CD4-positive, alpha-beta memory T cell (primary cell): ENCODE measurements at regions not wholly inside any gene's neighbourhood (a gene's known extent, or its start where the extent isn't known, plus 50 kb on each side); places are given as distances from the start of the nearest gene placed in this dataset.
"Not testable (repeated sequence)": the region's sequence is repeated elsewhere in the genome, so short reads cannot be mapped to it uniquely, and the experiment has no call there.

Experiments used
- CTCF ChIA-PET: fragments of 350-600 bp; sonication (Branson Sonifier 250); formaldehyde crosslinking; loops from one replicate; lab custom pipeline; 2021; ENCODE audit warnings: inconsistent platforms; ENCODE audit not compliant: partially characterized antibody; lab: Charles Lee
- POLR2A ChIA-PET: fragments of 350-600 bp; sonication (Branson Sonifier 250); formaldehyde crosslinking; loops from one replicate; lab custom pipeline; 2021; ENCODE audit not compliant: partially characterized antibody; lab: Charles Lee
- DNase-seq, 5 donors: peaks; one replicate each; pipeline versions ENCODE4 v3.0.0 to v3.0.0-alpha.2; 2020 to 2022; ENCODE audit warnings: mixed read lengths in 1 of 5
- H3K27ac ChIP-seq: one replicate; pipeline ENCODE4 v1.7.0; 2013; ENCODE audit warnings: low read depth, low read length
- H3K27me3 ChIP-seq: 2 replicates; pipeline ENCODE4 v1.7.0; 2013; ENCODE audit warnings: mild to moderate bottlenecking, low read length, moderate library complexity; ENCODE audit not compliant: insufficient read depth
- H3K36me3 ChIP-seq: 2 replicates; pipeline ENCODE4 v1.7.0; 2013; ENCODE audit warnings: mild to moderate bottlenecking, low read length, moderate library complexity; ENCODE audit not compliant: insufficient read depth
- H3K4me1 ChIP-seq: 2 replicates; pipeline ENCODE4 v1.7.0; 2013; ENCODE audit warnings: mild to moderate bottlenecking, low read length, moderate library complexity; ENCODE audit not compliant: insufficient read depth
- H3K4me3 ChIP-seq, 2 donors: one replicate each; pipeline ENCODE4 v1.7.0; 2013; ENCODE audit warnings: low read length in 2 of 2, mild to moderate bottlenecking in 1 of 2
- H3K9me3 ChIP-seq, 2 donors: one replicate each; pipeline ENCODE4 v1.7.0; 2013; ENCODE audit warnings: low read length in 2 of 2, control low read depth in 1 of 2; ENCODE audit not compliant: control insufficient read depth in 1 of 2
- H3K27ac Mint-ChIP-seq, 7 donors: one replicate each; pipeline ENCODE4 v1.8.0; 2020 to 2021; ENCODE audit warnings: mixed read lengths in 7 of 7, mild to moderate bottlenecking in 6 of 7, inconsistent platforms in 3 of 7, moderate library complexity in 3 of 7
- H3K27me3 Mint-ChIP-seq, 2 donors: one replicate each; pipeline ENCODE4 v1.8.0; 2020 to 2021; ENCODE audit warnings: mixed read lengths in 2 of 2
- H3K36me3 Mint-ChIP-seq, 2 donors: one replicate each; pipeline ENCODE4 v1.8.0; 2020 to 2021; ENCODE audit warnings: mixed read lengths in 2 of 2, inconsistent platforms in 1 of 2, mild to moderate bottlenecking in 1 of 2
- H3K4me1 Mint-ChIP-seq, 4 donors: one replicate each; pipeline ENCODE4 v1.8.0; 2020 to 2021; ENCODE audit warnings: mixed read lengths in 4 of 4, mild to moderate bottlenecking in 1 of 4
- H3K4me3 Mint-ChIP-seq, 8 donors: one replicate each; pipeline ENCODE4 v1.8.0; 2020 to 2021; ENCODE audit warnings: mixed read lengths in 8 of 8, mild to moderate bottlenecking in 7 of 8, moderate library complexity in 6 of 8, inconsistent platforms in 3 of 8
- H3K9me3 Mint-ChIP-seq, 8 donors: one replicate each; pipeline ENCODE4 v1.8.0; 2020 to 2021; ENCODE audit warnings: mixed read lengths in 8 of 8, mild to moderate bottlenecking in 5 of 8, inconsistent platforms in 3 of 8, moderate library complexity in 1 of 8
- intact Hi-C: fragments of 100-400 bp; cut with micrococcal nuclease; formaldehyde crosslinking; loops from one replicate; pipeline ENCODE4 v1.15.1; 2023

DNA sequence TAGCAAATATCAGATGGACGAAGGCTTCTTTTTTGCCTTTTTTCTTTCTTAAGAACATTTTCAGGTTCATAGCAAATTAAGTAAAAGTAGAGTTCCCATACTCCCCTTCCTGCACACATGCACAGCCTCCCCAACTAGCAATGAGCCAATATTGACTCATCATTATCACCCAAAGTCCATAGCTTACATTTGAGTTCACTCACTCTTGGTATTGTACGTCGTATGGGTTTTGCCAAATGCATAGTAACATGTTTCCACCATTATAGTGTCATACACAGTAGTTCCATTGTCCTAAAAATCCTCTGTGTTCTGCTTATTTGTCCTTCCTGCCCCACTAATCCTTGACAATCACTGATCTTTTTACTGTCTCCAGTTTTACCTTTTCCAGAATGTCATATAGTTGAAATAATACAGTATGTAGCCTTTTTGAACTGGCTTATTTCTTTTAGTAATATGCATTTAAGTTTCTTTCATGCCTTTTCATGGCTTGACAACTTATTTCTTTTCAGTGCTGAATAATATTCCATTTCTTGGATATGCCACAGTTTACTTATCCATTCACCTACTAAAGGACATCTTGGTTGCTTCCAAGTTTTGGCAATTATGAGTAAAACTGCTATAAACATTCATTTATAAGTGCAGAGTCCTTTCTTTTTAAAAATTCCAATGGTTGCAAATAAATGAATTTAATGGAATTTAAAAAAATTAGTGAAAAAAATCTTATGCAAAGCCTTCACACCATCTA is 242.1 kb downstream of the ISL1 start:
- Histone ChIP-seq H3K4me3 (no peak overlapping the region), H3K36me3 (no peaks in the 10 kb centered on the region), H3K9me3 (no peaks in the 10 kb centered on the region), H3K27ac (no peak overlapping the region), H3K27me3 (no peaks in the 10 kb centered on the region), H3K4me1 (no peaks in the 10 kb centered on the region)
- Mint-ChIP-seq H3K9me3 (peaks cover 0 to 20% (median 8%) of the 10 kb centered on the region in 8 donors), H3K4me3 (no peak overlapping the region), H3K27ac (no peak overlapping the region), H3K36me3 (no peaks in the 10 kb centered on the region), H3K27me3 (no peaks in the 10 kb centered on the region), H3K4me1 (no peaks in the 10 kb centered on the region)
- CTCF ChIA-PET, result no interaction called here
- no peak for DNase-seq
- intact Hi-C loops, result no loop called here
- POLR2A ChIA-PET, result no interaction called here

DNA sequence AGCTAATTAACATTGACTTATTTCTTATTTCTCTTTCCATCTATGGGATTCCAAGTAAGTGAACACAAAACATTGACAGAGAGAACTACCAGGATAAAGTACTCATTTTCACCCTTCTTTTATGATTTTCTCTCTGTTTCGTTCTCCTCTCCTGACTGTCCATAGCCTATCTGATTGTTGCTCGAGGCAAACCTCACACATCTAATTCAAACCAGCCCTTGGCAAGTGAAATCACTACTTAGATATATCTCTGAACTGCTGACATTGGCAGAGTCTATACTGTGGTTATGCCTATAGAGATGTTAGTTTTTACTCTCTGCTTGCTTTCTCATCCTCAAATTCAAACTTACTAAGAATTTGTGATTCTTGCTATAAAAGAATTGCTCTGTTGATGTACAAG is 248.8 kb downstream of the ISL1 start:
- no peaks in the 10 kb centered on the region for H3K36me3 ChIP-seq
- POLR2A ChIA-PET, result no interaction called here
- Mint-ChIP-seq H3K4me1 (no peaks in the 10 kb centered on the region), H3K9me3 (peaks cover 5 to 18% (median 11%) of the 10 kb centered on the region in 8 donors), H3K36me3 (no peaks in the 10 kb centered on the region), H3K27ac (no peak overlapping the region), H3K27me3 (no peaks in the 10 kb centered on the region), H3K4me3 (no peak overlapping the region)
- H3K4me1 ChIP-seq, result no peaks in the 10 kb centered on the region
- CTCF ChIA-PET, result no interaction called here
- DNase-seq, result no peak
- H3K9me3 ChIP-seq, result no peaks in the 10 kb centered on the region
- intact Hi-C loops, result no loop called here
- no peak overlapping the region for H3K4me3 ChIP-seq
- no peaks in the 10 kb centered on the region for H3K27me3 ChIP-seq
- no peak overlapping the region for H3K27ac ChIP-seq

DNA sequence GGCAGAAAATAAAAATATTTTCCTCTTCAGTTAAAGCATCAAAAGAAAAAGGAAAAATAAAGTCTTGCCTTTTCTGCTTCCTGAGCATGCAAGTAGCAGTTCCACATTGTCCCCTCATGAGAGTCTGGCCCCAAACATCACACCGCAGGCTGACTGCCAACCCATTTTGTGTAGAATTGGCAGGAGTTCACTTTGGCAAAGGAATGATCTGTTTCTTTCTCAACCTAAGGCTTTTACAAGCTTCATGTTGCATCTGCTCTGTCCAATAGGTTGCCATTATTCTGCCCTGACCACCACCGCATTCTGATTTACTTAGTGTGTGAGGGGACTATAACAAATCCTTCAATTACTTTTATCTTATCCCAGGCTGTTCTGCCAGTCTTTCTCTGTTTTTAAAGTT is 249.5 kb downstream of the ISL1 start:
- Histone ChIP-seq H3K27me3 (no peaks in the 10 kb centered on the region), H3K4me3 (no peak overlapping the region), H3K27ac (no peak overlapping the region), H3K36me3 (no peaks in the 10 kb centered on the region), H3K9me3 (no peaks in the 10 kb centered on the region), H3K4me1 (no peaks in the 10 kb centered on the region)
- Mint-ChIP-seq H3K27ac (no peak overlapping the region), H3K27me3 (no peaks in the 10 kb centered on the region), H3K4me3 (no peak overlapping the region), H3K9me3 (peaks cover 5 to 19% (median 12%) of the 10 kb centered on the region in 8 donors), H3K36me3 (no peaks in the 10 kb centered on the region), H3K4me1 (no peaks in the 10 kb centered on the region)
- no peak for DNase-seq
- CTCF ChIA-PET, result no interaction called here
- intact Hi-C loops, result no loop called here
- POLR2A ChIA-PET, result no interaction called here

DNA sequence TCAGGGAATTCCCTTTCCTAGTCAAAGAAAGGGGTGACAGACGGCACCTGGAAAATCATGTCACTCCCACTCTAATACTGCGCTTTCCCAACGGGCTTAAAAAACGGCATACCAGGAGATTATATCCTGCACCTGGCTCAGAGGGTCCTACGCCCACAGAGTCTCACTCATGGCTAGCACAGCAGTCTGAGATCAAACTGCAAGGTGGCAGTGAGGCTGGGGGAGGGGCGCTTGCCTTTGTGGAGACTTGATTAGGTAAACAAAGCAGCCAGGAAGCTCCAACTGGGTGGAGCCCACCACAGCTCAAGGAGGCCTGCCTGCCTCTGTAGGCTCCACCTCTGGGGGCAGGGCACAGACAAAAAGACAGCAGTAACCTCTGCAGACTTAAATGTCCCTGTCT is 253.7 kb downstream of the ISL1 start:
- H3K27me3 ChIP-seq, H3K27ac Mint-ChIP-seq, CTCF ChIA-PET, H3K4me3 ChIP-seq, H3K4me1 Mint-ChIP-seq, H3K4me3 Mint-ChIP-seq, DNase-seq, H3K27ac ChIP-seq, H3K4me1 ChIP-seq, H3K9me3 ChIP-seq, H3K36me3 ChIP-seq, H3K27me3 Mint-ChIP-seq, POLR2A ChIA-PET, intact Hi-C loops, H3K36me3 Mint-ChIP-seq: not testable (repeated sequence)
- peaks cover 6 to 18% (median 12%) of the 10 kb centered on the region in 8 donors for H3K9me3 Mint-ChIP-seq

DNA sequence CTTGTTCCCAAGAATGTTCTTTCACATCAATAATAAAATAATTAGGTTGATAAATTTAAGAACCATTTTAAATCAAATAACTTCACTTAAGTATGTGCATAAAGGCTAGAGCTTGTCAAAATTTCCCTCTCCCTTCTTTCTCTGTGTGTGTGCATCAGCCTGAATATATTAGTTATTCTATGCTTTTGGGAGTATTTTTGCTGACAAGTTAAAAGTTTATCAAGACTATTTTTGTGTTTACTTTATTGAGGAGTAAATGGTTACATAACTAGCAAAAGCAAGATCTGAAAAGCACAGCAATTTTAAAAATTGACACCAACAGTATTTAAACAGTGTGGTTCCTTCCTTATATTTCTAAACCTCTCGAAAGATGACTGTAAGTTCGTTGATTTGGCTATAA is 261.7 kb downstream of the ISL1 start:
- peaks cover under 1 to 10% (median 2%) of the 10 kb centered on the region in 8 donors for H3K9me3 Mint-ChIP-seq
- H3K27ac Mint-ChIP-seq, result no peak overlapping the region
- Histone ChIP-seq H3K9me3 (peaks cover 0 to 2% of the 10 kb centered on the region in 2 donors), H3K4me3 (no peak overlapping the region), H3K36me3 (no peaks in the 10 kb centered on the region), H3K27me3 (no peaks in the 10 kb centered on the region), H3K27ac (no peak overlapping the region), H3K4me1 (no peaks in the 10 kb centered on the region)
- no peaks in the 10 kb centered on the region for H3K4me1 Mint-ChIP-seq
- no peaks in the 10 kb centered on the region for H3K27me3 Mint-ChIP-seq
- ChIA-PET POLR2A (no interaction called here), CTCF (no interaction called here)
- intact Hi-C loops, result no loop called here
- H3K4me3 Mint-ChIP-seq, result no peak overlapping the region
- H3K36me3 Mint-ChIP-seq, result no peaks in the 10 kb centered on the region
- no peak for DNase-seq

DNA sequence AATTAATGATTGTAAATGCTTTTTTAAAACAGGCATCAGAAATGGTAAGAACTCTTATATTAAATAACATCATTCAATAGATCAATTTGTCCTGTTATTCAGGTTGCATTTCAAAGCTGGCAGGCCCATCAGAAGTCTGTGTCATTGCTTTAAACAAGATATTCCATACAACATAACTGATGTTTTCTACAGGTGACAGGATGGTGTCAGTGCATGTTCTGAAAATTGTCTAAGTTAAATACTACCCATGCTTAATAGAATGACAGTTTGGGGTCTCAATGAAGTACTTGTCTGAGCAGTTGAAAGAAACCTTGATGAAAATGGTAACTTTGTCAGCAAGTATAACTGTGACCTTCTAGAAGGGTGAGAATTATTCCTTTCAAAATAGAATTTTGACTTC is 263.2 kb downstream of the ISL1 start:
- Mint-ChIP-seq H3K4me1 (no peaks in the 10 kb centered on the region), H3K4me3 (no peak overlapping the region), H3K27ac (no peak overlapping the region), H3K36me3 (no peaks in the 10 kb centered on the region), H3K27me3 (no peaks in the 10 kb centered on the region), H3K9me3 (peaks cover 0 to 13% (median 4%) of the 10 kb centered on the region in 8 donors)
- intact Hi-C loops, result no loop called here
- Histone ChIP-seq H3K27ac (no peak overlapping the region), H3K36me3 (no peaks in the 10 kb centered on the region), H3K9me3 (peaks cover 0 to 2% of the 10 kb centered on the region in 2 donors), H3K4me3 (no peak overlapping the region), H3K4me1 (no peaks in the 10 kb centered on the region), H3K27me3 (no peaks in the 10 kb centered on the region)
- CTCF ChIA-PET, result no interaction called here
- no peak for DNase-seq
- POLR2A ChIA-PET, result no interaction called here

DNA sequence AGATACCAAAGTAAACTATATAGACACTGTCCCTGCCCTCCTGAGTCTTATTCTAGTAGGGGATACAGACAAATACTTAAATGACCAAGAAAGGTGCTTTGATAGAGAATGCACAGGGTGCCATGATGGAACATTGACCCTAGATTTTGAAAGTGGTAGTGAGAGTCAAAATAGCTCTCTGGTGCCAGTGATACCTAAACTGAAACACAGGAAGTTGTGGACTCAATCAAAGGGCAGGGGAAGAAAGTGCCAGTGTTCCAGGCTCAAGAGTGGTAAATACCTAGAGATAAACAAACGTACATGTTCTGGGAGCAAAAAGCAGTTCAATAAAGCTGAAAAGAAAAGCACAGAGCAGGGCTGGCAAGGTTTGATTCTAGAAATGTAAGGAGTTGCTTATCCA is 267.6 kb downstream of the ISL1 start:
- Mint-ChIP-seq H3K27me3 (no peaks in the 10 kb centered on the region), H3K9me3 (peaks cover 0 to 19% (median 6%) of the 10 kb centered on the region in 8 donors), H3K4me3 (no peak overlapping the region), H3K4me1 (no peaks in the 10 kb centered on the region), H3K36me3 (no peaks in the 10 kb centered on the region), H3K27ac (no peak overlapping the region)
- no peaks in the 10 kb centered on the region for H3K4me1 ChIP-seq
- peaks cover 0 to 2% of the 10 kb centered on the region in 2 donors for H3K9me3 ChIP-seq
- DNase-seq, result no peak
- H3K27ac ChIP-seq, result no peak overlapping the region
- intact Hi-C loops, result no loop called here
- no peaks in the 10 kb centered on the region for H3K36me3 ChIP-seq
- no peak overlapping the region for H3K4me3 ChIP-seq
- POLR2A ChIA-PET, result no interaction called here
- H3K27me3 ChIP-seq, result no peaks in the 10 kb centered on the region
- CTCF ChIA-PET, result no interaction called here
